PC-3 (cell line): ENCODE measurements at regions not wholly inside any gene's neighbourhood (a gene's known extent, or its start where the extent isn't known, plus 50 kb on each side); places are given as distances from the start of the nearest gene placed in this dataset.

Source experiments
- ATAC-seq: fragments of 200-7000 bp; cut with Tn5 transposase; 2 replicates; pipeline ENCODE4 v1.9.1; 2020; ENCODE audit warnings: mild to moderate bottlenecking, moderate library complexity
- BruUV-seq: library from RNA; stranded (reverse); fragments of 400-500 nt; replicated peaks from 2 replicates; lab custom pipeline; 2021; lab: Mats Ljungman, UMichigan
- CTCF ChIA-PET: fragments of 300-600 bp; sonication (Branson Sonifier 250); formaldehyde crosslinking; loops from one replicate; lab custom pipeline; 2022; ENCODE audit warnings: antibody characterized with exemption; lab: Charles Lee
- POLR2A ChIA-PET: fragments of 300-600 bp; sonication (Branson Sonifier 250); formaldehyde crosslinking; loops from one replicate; lab custom pipeline; 2022; ENCODE audit warnings: antibody characterized with exemption; ENCODE audit not compliant: unreplicated experiment; lab: Charles Lee
- DNase-seq: peaks from one replicate; pipeline ENCODE4 v3.0.0-alpha.2; 2015
- H2AFZ ChIP-seq: fragments of 300-600 bp; sonication (generic); 2 replicates; pipeline ENCODE4 v1.6.0; 2016; ENCODE audit warnings: antibody characterized with exemption, low read length
- H3F3A ChIP-seq: fragments of 300-600 bp; sonication (generic); one replicate; pipeline ENCODE4 v1.6.0; 2017; ENCODE audit warnings: antibody characterized with exemption, low read length, control low read depth, mild to moderate bottlenecking; ENCODE audit not compliant: unreplicated experiment
- H3K27ac ChIP-seq: fragments of 300-600 bp; sonication (generic); 2 replicates; pipeline ENCODE4 v1.5.1; 2016; ENCODE audit warnings: mild to moderate bottlenecking, low read length
- H3K27me3 ChIP-seq: fragments of 300-600 bp; sonication (generic); 2 replicates; pipeline ENCODE4 v1.6.1; 2016; ENCODE audit warnings: low read length, mixed read lengths
- H3K36me3 ChIP-seq: fragments of 300-600 bp; sonication (generic); 2 replicates; pipeline ENCODE4 v1.6.1; 2016; ENCODE audit warnings: low read depth, mixed run types, low read length, mixed read lengths
- H3K4me1 ChIP-seq: fragments of 300-600 bp; sonication (generic); 2 replicates; pipeline ENCODE4 v1.5.1; 2016; ENCODE audit warnings: low read length; ENCODE audit not compliant: insufficient read depth
- H3K4me2 ChIP-seq: fragments of 300-600 bp; sonication (generic); 2 replicates; pipeline ENCODE4 v1.6.0; 2016; ENCODE audit warnings: low read length
- H3K4me3 ChIP-seq: fragments of 300-600 bp; sonication (generic); 2 replicates; pipeline ENCODE4 v1.5.1; 2016; ENCODE audit warnings: mild to moderate bottlenecking, low read length, mixed read lengths
- H3K79me2 ChIP-seq: fragments of 300-600 bp; sonication (generic); 2 replicates; pipeline ENCODE4 v1.6.1; 2017; ENCODE audit warnings: low read length, mixed read lengths
- H3K9ac ChIP-seq: fragments of 300-600 bp; sonication (generic); 2 replicates; pipeline ENCODE4 v1.6.0; 2016; ENCODE audit warnings: mild to moderate bottlenecking, low read length
- H3K9me2 ChIP-seq: fragments of 300-600 bp; sonication (generic); replicated peaks from 2 replicates; pipeline ENCODE4 v1.6.1; 2016; ENCODE audit warnings: mixed run types, low read length, mixed read lengths
- H3K9me3 ChIP-seq: fragments of 300-600 bp; sonication (generic); 2 replicates; pipeline ENCODE4 v1.6.1; 2016; ENCODE audit warnings: low read length, mixed read lengths
- H4K20me1 ChIP-seq: fragments of 300-600 bp; sonication (generic); 2 replicates; pipeline ENCODE4 v1.6.1; 2016; ENCODE audit warnings: low read length, mixed read lengths
- CTCF ChIP-seq: fragments of 300-600 bp; sonication (generic); conservative IDR thresholded peaks from 2 replicates; pipeline ENCODE4 v1.5.1; 2017; ENCODE audit warnings: antibody characterized with exemption, low read depth, mild to moderate bottlenecking, low read length
- EZH2 ChIP-seq: fragments of 300-600 bp; sonication (generic); IDR thresholded peaks from one replicate; pipeline ENCODE4 v1.6.1; 2017; ENCODE audit warnings: antibody characterized with exemption, mild to moderate bottlenecking, low read length; ENCODE audit not compliant: unreplicated experiment
- EZH2phosphoT487 ChIP-seq: fragments of 300-600 bp; sonication (generic); IDR thresholded peaks from 2 replicates; pipeline ENCODE4 v1.6.1; 2018; ENCODE audit warnings: mild to moderate bottlenecking, antibody characterized with exemption, low read length, borderline replicate concordance
- intact Hi-C: fragments of 100-400 bp; cut with micrococcal nuclease; formaldehyde crosslinking; loops from 2 replicates; pipeline ENCODE4 v1.9.0; 2023

DNA sequence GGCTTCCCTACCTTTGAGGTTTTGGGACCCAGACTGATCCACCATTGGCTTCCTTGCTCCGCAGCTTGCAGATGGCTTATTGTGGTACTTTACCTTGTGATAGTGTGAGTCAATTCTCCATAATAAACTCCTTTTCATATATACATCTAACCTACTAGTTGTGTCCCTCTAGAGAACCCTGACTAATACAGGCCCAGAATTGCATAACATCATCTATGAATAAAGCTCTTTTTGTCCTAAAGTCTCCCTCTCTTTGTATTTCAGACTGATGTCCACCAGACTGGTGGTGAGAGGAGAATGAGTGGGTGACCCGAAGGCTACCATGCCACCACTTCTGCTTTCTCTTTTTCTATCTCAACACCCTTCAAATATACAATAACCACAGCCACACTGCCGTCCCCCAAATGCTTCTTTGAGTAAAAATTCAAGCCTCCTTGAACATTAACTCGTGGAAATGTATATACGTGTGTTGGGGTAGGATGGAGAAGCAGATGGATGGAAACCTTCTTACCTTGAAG lies 265.7 kb downstream of the PTBP2 start:
- Histone ChIP-seq H3K27ac (no peak overlapping the region), H3K36me3 (no peaks in the 10 kb centered on the region), H3K4me2 (no peak overlapping the region), H3K4me3 (no peak overlapping the region), H3K9me2 (no peaks in the 10 kb centered on the region), H3K9me3 (no peaks in the 10 kb centered on the region), H3K9ac (no peak overlapping the region), H3F3A (no peaks in the 10 kb centered on the region), H2AFZ (no peak overlapping the region), H3K4me1 (peaks cover 7% of the 10 kb centered on the region; the same call in 1 of the 2 replicates), H4K20me1 (no peaks in the 10 kb centered on the region), H3K79me2 (no peaks in the 10 kb centered on the region), H3K27me3 (no peaks in the 10 kb centered on the region)
- ChIA-PET CTCF (no interaction called here), POLR2A (no interaction called here)
- DNase-seq: peak; percentile 24
- intact Hi-C loops: no loop called here
- ATAC-seq: no peak
- BruUV-seq: no TSS peak
- TF ChIP-seq EZH2 (no peak), EZH2phosphoT487 (no peak), CTCF (no peak)

- Histone ChIP-seq H3K27me3 (no peaks in the 10 kb centered on the region), H3K4me2 (no peak overlapping the region), H3K79me2 (no peaks in the 10 kb centered on the region), H3K9me2 (no peaks in the 10 kb centered on the region), H3F3A (no peaks in the 10 kb centered on the region), H3K27ac (no peak overlapping the region), H4K20me1 (no peaks in the 10 kb centered on the region), H3K9me3 (no peaks in the 10 kb centered on the region), H2AFZ (no peak overlapping the region), H3K4me1 (peaks cover 7% of the 10 kb centered on the region; the same call in 1 of the 2 replicates), H3K36me3 (no peaks in the 10 kb centered on the region), H3K4me3 (no peak overlapping the region), H3K9ac (no peak overlapping the region)
- POLR2A ChIA-PET: no interaction called here
- ATAC-seq (peak; percentile 63), DNase-seq (no peak)
- CTCF ChIA-PET: no interaction called here
- TF ChIP-seq EZH2phosphoT487 (no peak), CTCF (no peak), EZH2 (no peak)
- intact Hi-C loops: no loop called here
- BruUV-seq: no TSS peak
Observed at GRCh38 chr1:96989302-96989701, 267.7 kb downstream of the PTBP2 start.

DNA sequence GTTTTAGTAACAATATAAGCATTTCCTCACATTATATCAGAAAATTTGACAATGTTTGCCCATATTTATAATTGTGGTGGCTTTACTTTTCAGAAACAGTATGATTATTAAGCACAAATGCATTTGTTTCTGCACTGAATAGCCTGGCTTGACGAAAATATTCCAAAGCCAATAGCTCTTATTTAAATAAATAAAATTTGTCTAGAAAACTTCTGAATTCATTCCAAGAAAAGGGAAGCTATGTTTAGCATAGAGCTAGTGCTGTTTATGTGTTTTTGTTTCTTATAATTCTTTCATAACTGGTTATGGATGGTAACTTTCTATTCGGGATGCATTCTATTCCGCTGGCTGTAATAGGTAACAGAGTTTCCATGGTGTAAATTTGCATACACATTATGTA lies 268.6 kb downstream of the PTBP2 start:
- Histone ChIP-seq H3K9me3 (no peaks in the 10 kb centered on the region), H2AFZ (no peak overlapping the region), H4K20me1 (no peaks in the 10 kb centered on the region), H3K4me2 (no peak overlapping the region), H3K9me2 (no peaks in the 10 kb centered on the region), H3K27ac (no peak overlapping the region), H3K4me3 (no peak overlapping the region), H3F3A (no peaks in the 10 kb centered on the region), H3K27me3 (no peaks in the 10 kb centered on the region), H3K36me3 (no peaks in the 10 kb centered on the region), H3K9ac (no peak overlapping the region), H3K79me2 (no peaks in the 10 kb centered on the region), H3K4me1 (peaks cover 7% of the 10 kb centered on the region; the same call in 1 of the 2 replicates)
- POLR2A ChIA-PET: no interaction called here
- BruUV-seq: no TSS peak
- ATAC-seq (no peak), DNase-seq (no peak)
- intact Hi-C loops: no loop called here
- CTCF ChIA-PET: no interaction called here
- TF ChIP-seq EZH2phosphoT487 (no peak), EZH2 (no peak), CTCF (no peak)
